CD4-positive, CD25-positive, alpha-beta regulatory T cell (primary cell): ENCODE measurements at regions not wholly inside any gene's neighbourhood (a gene's known extent, or its start where the extent isn't known, plus 50 kb on each side); places are given as distances from the start of the nearest gene placed in this dataset.

Source experiments
- ATAC-seq, 2 donors: fragments of 150-1000 bp; cut with Tn5 transposase; one replicate each; pipeline ENCODE4 v1.10.0; 2021; ENCODE audit warnings: low read depth in 2 of 2, moderate number of reproducible peaks in 2 of 2, moderate library complexity in 1 of 2
- DNase-seq, 3 donors: peaks; one replicate each; pipeline versions ENCODE4 v3.0.0 to v3.0.0-alpha.2; 2012 to 2022; ENCODE audit warnings: mixed read lengths in 1 of 3
- H3K27ac ChIP-seq: one replicate; pipeline ENCODE4 v1.7.0; 2013; ENCODE audit warnings: mild to moderate bottlenecking, low read length; ENCODE audit not compliant: insufficient read depth, poor library complexity, severe bottlenecking
- H3K27me3 ChIP-seq: one replicate; pipeline ENCODE4 v1.7.0; 2013; ENCODE audit warnings: low read length; ENCODE audit not compliant: control insufficient read depth, insufficient read depth
- H3K36me3 ChIP-seq: one replicate; pipeline ENCODE4 v1.7.0; 2013; ENCODE audit warnings: mild to moderate bottlenecking, low read length, moderate library complexity; ENCODE audit not compliant: control insufficient read depth, insufficient read depth
- H3K4me1 ChIP-seq: 2 replicates; pipeline ENCODE4 v1.7.0; 2013; ENCODE audit warnings: mild to moderate bottlenecking, low read length; ENCODE audit not compliant: insufficient read depth, control insufficient read depth, poor library complexity, severe bottlenecking
- H3K4me3 ChIP-seq: one replicate; pipeline ENCODE4 v1.7.0; 2013; ENCODE audit warnings: low read depth, mild to moderate bottlenecking, low read length, moderate library complexity
- H3K9me3 ChIP-seq, 2 experiments: 1 replicate in 1 of 2; 2 replicates in 1 of 2; pipeline ENCODE4 v1.7.0; 2013; ENCODE audit warnings: low read length in 2 of 2, mild to moderate bottlenecking in 1 of 2, moderate library complexity in 1 of 2; ENCODE audit not compliant: control insufficient read depth in 2 of 2
- H3K27ac Mint-ChIP-seq, 3 donors: one replicate each; pipeline ENCODE4 v1.8.0; 2020 to 2022; ENCODE audit warnings: mild to moderate bottlenecking in 3 of 3, mixed read lengths in 3 of 3, moderate library complexity in 2 of 3
- H3K27me3 Mint-ChIP-seq: one replicate; pipeline ENCODE4 v1.8.0; 2022; ENCODE audit warnings: mild to moderate bottlenecking, mixed read lengths
- H3K36me3 Mint-ChIP-seq: one replicate; pipeline ENCODE4 v1.8.0; 2020; ENCODE audit warnings: mixed read lengths
- H3K4me1 Mint-ChIP-seq, 4 donors: one replicate each; pipeline ENCODE4 v1.8.0; 2020 to 2022; ENCODE audit warnings: mixed read lengths in 4 of 4, mild to moderate bottlenecking in 1 of 4
- H3K4me3 Mint-ChIP-seq, 4 donors: one replicate each; pipeline ENCODE4 v1.8.0; 2020 to 2022; ENCODE audit warnings: mild to moderate bottlenecking in 4 of 4, mixed read lengths in 4 of 4, moderate library complexity in 3 of 4
- H3K9me3 Mint-ChIP-seq, 7 donors: one replicate each; pipeline ENCODE4 v1.8.0; 2020 to 2022; ENCODE audit warnings: mixed read lengths in 7 of 7, mild to moderate bottlenecking in 3 of 7, moderate library complexity in 2 of 7

DNA sequence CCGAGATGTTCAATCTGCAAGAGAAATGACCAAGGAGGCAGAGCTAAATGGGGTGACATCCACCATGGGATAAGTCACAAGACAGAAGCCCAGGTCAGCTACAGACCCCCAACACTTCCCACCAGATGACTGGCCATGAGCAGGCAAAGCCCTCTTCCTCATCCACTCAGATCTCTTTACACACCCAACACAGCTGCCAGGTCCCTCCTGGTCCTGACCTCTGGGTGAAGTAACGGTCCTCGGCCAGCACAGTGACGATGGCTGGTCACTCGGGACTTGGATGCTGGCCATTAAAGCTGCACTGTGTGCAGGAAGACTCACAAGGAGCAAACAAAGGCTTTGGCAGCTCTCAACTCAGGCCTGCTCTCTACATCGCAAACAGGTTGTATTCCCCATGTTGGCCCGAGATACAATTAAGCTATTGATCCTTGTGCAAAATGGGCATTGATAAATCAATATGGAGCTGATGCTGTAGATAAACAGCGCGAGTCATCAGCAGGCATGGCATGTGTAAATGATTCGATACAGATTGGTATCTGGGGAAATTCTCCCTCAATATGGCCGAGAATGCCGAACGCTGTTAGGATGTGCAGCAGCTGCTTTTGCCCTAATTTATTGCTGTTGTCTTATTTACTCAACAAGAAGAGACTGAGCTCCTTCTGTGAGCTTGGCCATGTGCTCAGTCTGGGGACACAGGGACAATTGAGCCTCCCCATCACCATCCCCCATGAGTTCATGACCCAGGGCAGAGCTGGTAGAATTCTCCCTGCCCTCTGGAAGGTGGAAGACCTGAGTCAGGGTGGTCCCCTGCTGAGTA is 98.7 kb downstream of the C5orf15 start:
- ATAC-seq (no peak), DNase-seq (no peak)
- no peak overlapping the region for H3K4me3 Mint-ChIP-seq
- H3K4me1 ChIP-seq = no peaks in the 10 kb centered on the region
- H3K27ac Mint-ChIP-seq = no peak overlapping the region
- H3K27me3 ChIP-seq = no peaks in the 10 kb centered on the region
- peaks cover 0 to 4% (median 0%) of the 10 kb centered on the region in 7 donors for H3K9me3 Mint-ChIP-seq
- no peak overlapping the region for H3K4me3 ChIP-seq
- H3K27ac ChIP-seq = no peak overlapping the region
- H3K4me1 Mint-ChIP-seq = peaks cover 0 to 6% (median 2%) of the 10 kb centered on the region in 4 donors
- H3K36me3 ChIP-seq = no peaks in the 10 kb centered on the region
- no peaks in the 10 kb centered on the region for H3K36me3 Mint-ChIP-seq
- H3K27me3 Mint-ChIP-seq = peaks cover 67% of the 10 kb centered on the region
- no peaks in the 10 kb centered on the region for H3K9me3 ChIP-seq

DNA sequence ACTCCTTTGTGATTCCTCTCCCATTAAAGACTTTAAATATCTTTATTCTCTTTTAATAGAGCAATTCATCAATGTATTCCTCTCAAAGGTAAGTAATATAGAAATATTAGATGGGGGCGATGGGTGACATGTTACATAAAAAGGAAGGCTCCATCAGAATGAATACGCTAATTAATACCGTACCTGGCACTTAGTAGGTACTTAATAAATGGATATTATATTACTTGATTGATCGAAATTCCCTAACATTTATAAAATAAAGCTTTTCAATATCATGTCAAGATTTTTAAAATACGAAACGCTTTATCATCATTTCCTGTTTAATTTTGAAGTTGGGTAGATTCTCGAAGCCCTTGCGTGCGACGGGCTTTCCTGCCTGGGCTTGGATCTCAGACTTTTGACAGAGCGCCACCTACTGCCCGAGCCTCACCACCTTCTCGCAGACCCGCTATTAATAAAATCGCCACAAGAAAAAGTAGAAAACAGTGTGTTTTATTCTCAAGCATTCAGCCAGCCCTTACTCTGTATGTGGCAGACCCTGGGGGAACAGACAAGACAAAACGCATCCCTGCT is 99.4 kb downstream of the C5orf15 start:
- H3K27ac ChIP-seq = no peak overlapping the region
- H3K4me3 ChIP-seq = no peak overlapping the region
- H3K9me3 ChIP-seq = no peaks in the 10 kb centered on the region
- no peaks in the 10 kb centered on the region for H3K36me3 ChIP-seq
- Mint-ChIP-seq H3K27ac (no peak overlapping the region), H3K27me3 (peaks cover 64% of the 10 kb centered on the region), H3K4me3 (no peak overlapping the region), H3K9me3 (peaks cover 0 to 4% (median 0%) of the 10 kb centered on the region in 7 donors), H3K4me1 (peaks cover 0 to 6% (median 2%) of the 10 kb centered on the region in 4 donors), H3K36me3 (no peaks in the 10 kb centered on the region)
- H3K27me3 ChIP-seq = no peaks in the 10 kb centered on the region
- H3K4me1 ChIP-seq = no peaks in the 10 kb centered on the region
- DNase-seq (peak; percentile 12 to 88 (median 50)), ATAC-seq (peak; percentile 60 to 63)

DNA sequence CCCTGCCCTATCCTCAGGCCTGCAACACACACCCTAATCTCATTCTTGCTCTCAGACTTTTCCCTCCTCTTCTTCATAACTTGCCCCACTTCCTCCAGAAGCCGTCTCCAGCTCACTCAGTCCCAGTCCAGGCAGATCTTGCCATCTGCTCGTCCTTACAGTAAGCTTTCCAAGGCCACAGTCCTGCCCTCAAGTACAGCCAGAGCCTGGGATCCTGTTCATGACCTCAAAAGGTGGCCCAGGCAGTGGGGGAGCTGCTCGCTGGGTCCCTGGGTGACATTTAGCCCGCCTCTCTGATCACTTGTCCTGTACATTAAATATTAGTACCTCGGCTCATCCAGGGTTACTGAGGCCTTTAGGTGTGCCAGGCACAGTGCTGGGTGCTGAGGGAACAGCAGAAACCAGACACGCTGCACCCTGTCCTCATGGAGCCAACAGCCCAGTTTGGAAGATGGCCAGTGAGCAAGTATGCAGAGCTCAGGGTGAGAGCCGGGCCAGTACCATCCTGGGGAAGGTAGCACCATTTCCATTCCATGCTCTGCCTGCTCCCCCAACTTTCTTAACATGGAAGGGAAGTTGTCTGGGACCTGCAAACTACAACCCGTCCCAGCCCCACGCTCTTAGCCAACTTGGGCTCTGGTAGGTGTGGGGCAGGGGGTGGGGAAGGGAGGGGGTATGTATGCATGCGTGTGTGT is 100.4 kb downstream of the C5orf15 start:
- H3K4me3 ChIP-seq = no peak overlapping the region
- Mint-ChIP-seq H3K27me3 (peaks cover 58% of the 10 kb centered on the region), H3K4me3 (no peak overlapping the region), H3K27ac (no peak overlapping the region), H3K36me3 (no peaks in the 10 kb centered on the region), H3K4me1 (peaks cover 0 to 6% (median 2%) of the 10 kb centered on the region in 4 donors), H3K9me3 (peaks cover 0 to 4% (median 0%) of the 10 kb centered on the region in 7 donors)
- H3K9me3 ChIP-seq = no peaks in the 10 kb centered on the region
- ATAC-seq (no peak), DNase-seq (no peak)
- H3K27me3 ChIP-seq = no peaks in the 10 kb centered on the region
- no peaks in the 10 kb centered on the region for H3K36me3 ChIP-seq
- no peak overlapping the region for H3K27ac ChIP-seq
- H3K4me1 ChIP-seq = no peaks in the 10 kb centered on the region

DNA sequence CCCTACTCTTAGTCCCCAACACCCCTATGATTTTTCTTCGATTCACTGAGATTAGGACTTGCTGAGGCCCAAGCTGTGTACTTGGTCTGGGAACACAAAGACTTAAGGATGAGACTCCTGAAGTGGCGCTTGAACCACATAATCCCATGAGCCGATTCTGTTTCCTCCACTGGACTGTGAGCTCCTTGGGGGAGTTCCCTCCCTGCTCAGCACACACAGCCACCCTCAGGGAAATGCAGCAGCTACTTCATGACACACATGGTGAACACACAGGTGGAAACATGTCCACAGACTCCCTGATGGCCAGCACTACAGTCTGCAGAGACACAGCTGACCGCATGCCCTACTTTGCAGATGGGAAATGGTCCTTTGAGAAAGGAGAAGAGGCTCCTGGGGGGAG is 101.1 kb downstream of the C5orf15 start:
- Mint-ChIP-seq H3K4me1 (peaks cover 0 to 6% (median 2%) of the 10 kb centered on the region in 4 donors), H3K27ac (no peak overlapping the region)

DNA sequence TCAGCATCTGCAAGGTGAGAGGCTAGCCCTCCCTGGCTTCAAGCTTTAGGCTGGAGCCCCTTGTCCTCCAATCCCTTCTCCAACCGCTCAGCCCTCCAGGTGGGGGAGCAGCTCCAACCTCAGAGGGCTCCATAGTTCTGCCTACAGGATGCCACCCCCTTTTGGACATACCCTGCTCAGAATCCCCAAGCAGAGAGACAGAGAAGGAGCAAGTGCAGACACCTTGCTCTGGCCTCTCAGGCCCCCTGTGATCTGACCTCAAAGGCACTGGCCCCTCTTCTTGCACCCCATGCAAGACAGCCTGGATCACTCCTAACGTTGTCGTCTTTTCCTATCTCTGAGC is 101.6 kb downstream of the C5orf15 start:
- Mint-ChIP-seq H3K36me3 (no peaks in the 10 kb centered on the region), H3K4me3 (no peak overlapping the region), H3K27ac (no peak overlapping the region), H3K4me1 (peaks cover 0 to 6% (median 2%) of the 10 kb centered on the region in 4 donors), H3K27me3 (peaks cover 48% of the 10 kb centered on the region), H3K9me3 (peaks cover 0 to 4% (median 0%) of the 10 kb centered on the region in 7 donors)
- Histone ChIP-seq H3K4me3 (no peak overlapping the region), H3K9me3 (no peaks in the 10 kb centered on the region), H3K27me3 (no peaks in the 10 kb centered on the region), H3K27ac (no peak overlapping the region), H3K4me1 (no peaks in the 10 kb centered on the region), H3K36me3 (no peaks in the 10 kb centered on the region)
- ATAC-seq (no peak), DNase-seq (no peak)

More for the DNA sequence above, 101.1 kb downstream of the C5orf15 start:
- ATAC-seq = no peak
- Histone ChIP-seq H3K4me3 (no peak overlapping the region), H3K4me1 (no peaks in the 10 kb centered on the region), H3K9me3 (no peaks in the 10 kb centered on the region), H3K36me3 (no peaks in the 10 kb centered on the region), H3K27me3 (no peaks in the 10 kb centered on the region), H3K27ac (no peak overlapping the region)
- peaks cover 0 to 4% (median 0%) of the 10 kb centered on the region in 7 donors for H3K9me3 Mint-ChIP-seq
- no peak overlapping the region for H3K4me3 Mint-ChIP-seq
- no peaks in the 10 kb centered on the region for H3K36me3 Mint-ChIP-seq
- H3K27me3 Mint-ChIP-seq = peaks cover 51% of the 10 kb centered on the region
- DNase-seq = no peak

DNA sequence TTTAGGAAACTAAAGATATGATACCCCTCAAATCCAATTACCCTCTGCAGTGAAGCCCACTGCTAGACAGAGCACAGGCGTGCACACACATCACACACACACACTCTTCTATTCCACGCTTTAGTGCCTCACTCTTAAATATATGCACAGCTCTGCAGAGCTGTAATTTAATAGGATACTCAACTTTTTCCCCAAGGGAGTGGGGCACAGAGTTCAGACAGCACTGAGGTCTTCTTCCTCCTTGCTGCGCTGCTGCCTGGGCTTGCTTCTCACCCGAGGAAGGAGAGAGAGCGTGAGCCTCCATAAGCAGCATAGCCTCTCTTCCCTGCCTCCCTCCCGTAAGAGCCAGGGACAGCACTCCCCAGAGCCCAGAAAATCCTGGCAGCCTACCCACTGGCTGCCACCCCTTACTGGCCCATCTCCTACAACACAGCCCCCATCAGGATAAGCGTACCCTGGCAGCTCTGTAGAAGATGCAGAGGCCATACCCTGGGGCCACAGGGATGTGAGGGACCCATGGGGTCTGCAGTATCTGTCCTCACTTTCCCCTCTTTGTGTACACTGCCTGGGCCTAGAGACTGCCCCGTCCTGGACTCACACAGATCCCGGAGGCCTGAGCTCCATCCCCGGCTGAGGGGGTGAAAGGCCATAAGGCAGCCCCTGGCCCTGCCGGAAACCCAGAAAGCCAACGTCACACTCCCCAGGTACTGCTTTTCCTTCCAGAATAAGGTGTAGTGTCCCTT is 102.1 kb downstream of the C5orf15 start:
- Histone ChIP-seq H3K27me3 (no peaks in the 10 kb centered on the region), H3K9me3 (no peaks in the 10 kb centered on the region), H3K27ac (no peak overlapping the region), H3K36me3 (no peaks in the 10 kb centered on the region), H3K4me1 (no peaks in the 10 kb centered on the region), H3K4me3 (no peak overlapping the region)
- DNase-seq (no peak), ATAC-seq (no peak)
- peaks cover 45% of the 10 kb centered on the region for H3K27me3 Mint-ChIP-seq
- H3K27ac Mint-ChIP-seq = no peak overlapping the region
- no peaks in the 10 kb centered on the region for H3K36me3 Mint-ChIP-seq
- peaks cover 0 to 6% (median 2%) of the 10 kb centered on the region in 4 donors for H3K4me1 Mint-ChIP-seq
- H3K4me3 Mint-ChIP-seq = no peak overlapping the region
- H3K9me3 Mint-ChIP-seq = peaks cover 0 to 4% (median 0%) of the 10 kb centered on the region in 7 donors

DNA sequence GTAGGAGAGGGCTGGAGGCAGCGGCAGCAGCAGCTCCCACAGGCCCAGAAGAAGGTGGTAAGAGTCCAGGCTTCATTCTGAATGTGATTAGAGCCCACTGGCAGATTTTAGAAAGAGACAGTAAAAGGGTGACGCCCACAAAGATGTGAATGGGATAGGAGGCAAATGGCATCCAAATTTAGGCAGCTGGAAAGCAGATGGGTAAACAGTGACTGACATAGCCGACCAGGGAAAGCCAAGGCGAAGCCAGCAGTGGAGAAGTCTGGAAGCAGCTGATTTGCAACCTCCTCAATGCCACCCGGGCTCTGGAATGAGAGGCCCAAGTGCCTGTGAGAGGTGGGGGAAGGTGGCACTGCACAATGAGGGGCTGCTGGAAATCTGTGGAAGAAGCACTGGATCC is 103.3 kb downstream of the C5orf15 start:
- no peak overlapping the region for H3K27ac ChIP-seq
- no peak for DNase-seq
- H3K36me3 ChIP-seq = no peaks in the 10 kb centered on the region
- ATAC-seq = no peak
- H3K27ac Mint-ChIP-seq = peak overlapping the region in 1 of 3 donors; percentile 8
- no peaks in the 10 kb centered on the region for H3K36me3 Mint-ChIP-seq
- H3K4me3 ChIP-seq = no peak overlapping the region
- H3K9me3 ChIP-seq = no peaks in the 10 kb centered on the region
- peaks cover 0 to 6% (median 4%) of the 10 kb centered on the region in 4 donors for H3K4me1 Mint-ChIP-seq
- no peak overlapping the region for H3K4me3 Mint-ChIP-seq
- peaks cover 33% of the 10 kb centered on the region for H3K27me3 Mint-ChIP-seq
- H3K27me3 ChIP-seq = no peaks in the 10 kb centered on the region
- H3K9me3 Mint-ChIP-seq = peaks cover 0 to 4% (median 0%) of the 10 kb centered on the region in 7 donors
- H3K4me1 ChIP-seq = no peaks in the 10 kb centered on the region
